NCI-H446 (cell line): ENCODE measurements at regions not wholly inside any gene's neighbourhood (a gene's known extent, or its start where the extent isn't known, plus 50 kb on each side); places are given as distances from the start of the nearest gene placed in this dataset.
"Not testable (repeated sequence)": the region's sequence is repeated elsewhere in the genome, so short reads cannot be mapped to it uniquely, and the experiment has no call there.

ENCODE experiments used
- DNase-seq, 2 experiments: peaks; one replicate each; lab custom pipeline; 2025; lab: John Stamatoyannopoulos, UW

- no peak for DNase-seq
These were observed 209.7 kb downstream of the OTUD1 start for GRCh38 chr10:23648618-23649017.

DNA sequence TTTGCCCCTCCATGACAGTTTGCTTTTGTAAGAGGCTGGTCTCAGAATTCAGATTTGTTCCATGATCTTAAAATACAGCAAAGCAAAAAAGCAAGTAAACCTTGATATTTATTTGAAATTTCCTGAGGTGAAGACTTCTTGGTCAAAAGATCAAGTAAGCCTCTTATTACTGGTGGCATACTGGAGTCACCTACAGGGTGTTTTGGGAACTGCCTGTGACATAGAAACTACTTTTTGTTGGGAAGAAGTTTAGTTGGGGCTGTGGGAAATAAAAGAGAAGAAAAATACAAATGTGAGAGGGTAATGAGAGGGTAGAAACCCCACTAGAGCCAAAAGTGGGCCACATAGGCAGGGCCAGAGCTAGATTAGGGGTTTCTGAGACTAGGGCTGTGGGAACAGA, 217.9 kb downstream of the OTUD1 start:
- no peak for DNase-seq

- no peak for DNase-seq
These were observed 218.8 kb downstream of the OTUD1 start for GRCh38 chr10:23657677-23658076.

DNA sequence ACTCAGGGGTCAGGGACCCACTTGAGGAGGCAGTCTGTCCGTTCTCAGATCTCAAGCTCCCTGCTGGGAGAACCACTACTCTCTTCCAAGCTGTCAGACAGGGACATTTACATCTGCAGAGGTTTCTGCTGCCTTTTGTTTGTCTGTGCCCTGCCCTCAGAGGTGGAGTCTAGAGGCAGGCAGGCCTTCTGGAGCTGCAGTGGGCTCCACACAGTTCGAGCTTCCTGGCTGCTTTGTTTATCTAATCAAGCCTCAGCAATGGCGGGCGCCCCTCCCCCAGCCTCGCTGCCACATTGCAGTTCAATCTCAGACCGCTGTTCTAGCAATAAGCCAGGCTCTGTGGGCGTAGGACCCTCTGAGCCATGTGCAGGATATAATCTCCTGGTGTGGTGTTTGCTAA, 233.0 kb downstream of the OTUD1 start:
- DNase-seq, result not testable (repeated sequence)

DNA sequence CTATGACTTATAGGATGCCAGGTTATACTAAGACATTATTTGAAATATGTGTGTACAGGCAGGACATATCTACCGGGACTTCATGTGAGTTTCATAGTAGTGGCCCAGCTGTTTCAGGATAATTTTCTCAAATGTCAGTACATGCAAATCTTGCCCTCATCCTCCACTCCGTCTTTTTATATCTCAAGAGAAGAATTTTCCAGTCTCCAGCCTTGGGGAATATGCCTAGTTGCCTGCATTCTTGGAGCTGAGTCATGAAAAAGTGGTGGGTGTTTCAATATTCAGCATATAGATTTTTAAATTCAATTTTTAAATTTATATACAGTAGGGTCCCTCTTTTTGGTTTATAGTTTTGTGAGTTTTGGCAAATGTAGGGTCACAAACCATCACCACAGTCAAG, 236.7 kb downstream of the OTUD1 start:
- DNase-seq, result no peak

- no peak for DNase-seq
These were observed 237.4 kb downstream of the OTUD1 start for GRCh38 chr10:23676296-23676695.

- no peak for DNase-seq
These were observed 247.8 kb downstream of the OTUD1 start for GRCh38 chr10:23686722-23687121.

GRCh38 chr10:23692736-23693135, 253.9 kb downstream of the OTUD1 start:
- no peak for DNase-seq

GRCh38 chr10:23693501-23693901, 254.6 kb downstream of the OTUD1 start:
- no peak for DNase-seq

- no peak for DNase-seq
These were observed 255.1 kb downstream of the OTUD1 start for GRCh38 chr10:23693925-23694324.

DNA sequence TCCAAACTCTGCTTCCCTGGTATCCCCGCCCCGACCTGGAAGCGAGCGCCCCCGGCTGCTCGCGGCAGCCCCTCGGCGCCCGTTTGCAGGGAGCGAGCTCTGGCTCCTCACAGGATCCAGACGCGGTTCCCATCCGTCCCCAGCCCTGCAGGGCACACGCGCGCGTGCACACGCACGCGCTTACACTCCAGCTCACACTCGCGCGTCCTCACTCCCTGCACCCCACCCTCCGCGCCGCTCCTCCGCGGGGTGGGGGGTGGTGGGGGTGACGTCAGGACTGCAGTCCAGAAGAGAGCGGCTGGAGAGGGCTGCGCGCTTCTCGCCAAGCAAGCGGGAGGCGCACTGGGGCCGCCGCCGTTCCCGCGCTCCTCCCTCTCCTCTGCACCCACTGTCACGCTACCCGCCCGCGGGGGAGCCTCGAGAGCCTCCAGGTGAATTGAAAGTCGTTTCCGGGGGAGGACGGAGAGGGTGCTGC, 255.6 kb downstream of the OTUD1 start:
- DNase-seq, result no peak

DNA sequence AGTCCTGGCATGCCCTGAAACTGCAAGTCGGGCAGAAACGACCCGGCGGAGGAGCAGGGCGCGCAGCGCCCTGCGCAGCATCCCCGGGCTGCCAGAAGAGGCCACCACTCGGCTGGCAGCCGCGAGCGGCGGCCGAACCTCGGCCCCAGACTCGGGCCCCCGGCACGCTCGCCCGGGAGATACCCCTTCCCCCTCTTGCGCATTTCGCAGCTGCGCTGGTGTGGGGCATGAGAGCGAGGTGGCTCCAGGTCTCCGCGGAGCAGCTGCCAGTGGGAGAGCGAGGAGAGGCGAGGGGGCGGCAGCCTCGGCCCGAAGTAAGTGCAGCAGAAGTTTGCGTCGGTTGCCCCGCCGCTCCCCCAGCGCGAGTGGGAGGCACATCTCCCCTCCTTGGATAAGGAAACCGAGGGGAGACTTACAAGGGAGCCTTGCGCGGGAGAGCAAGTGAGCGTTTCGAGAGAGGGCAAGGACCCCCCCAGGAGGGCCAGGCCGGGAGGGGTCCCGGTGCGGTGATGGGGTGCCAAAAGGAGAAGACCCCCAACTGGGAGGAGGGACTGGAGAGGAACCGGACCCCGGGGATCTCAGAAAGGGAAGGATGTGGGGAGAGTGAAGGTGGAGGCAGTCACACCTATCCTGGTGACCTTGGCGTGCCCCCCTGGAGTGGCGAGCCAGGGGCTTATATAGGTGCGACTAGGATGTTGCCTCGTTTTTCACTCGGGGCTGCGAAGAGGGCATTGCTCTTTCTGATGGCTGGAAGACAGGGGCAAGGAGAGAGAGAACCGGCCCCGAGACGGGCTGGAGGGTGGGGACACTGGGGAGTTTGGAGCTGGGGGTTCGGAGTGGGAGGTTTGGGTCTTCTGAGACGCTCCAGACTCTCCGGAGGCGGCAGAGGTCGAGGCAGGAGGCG, 256.3 kb downstream of the OTUD1 start:
- no peak for DNase-seq

DNA sequence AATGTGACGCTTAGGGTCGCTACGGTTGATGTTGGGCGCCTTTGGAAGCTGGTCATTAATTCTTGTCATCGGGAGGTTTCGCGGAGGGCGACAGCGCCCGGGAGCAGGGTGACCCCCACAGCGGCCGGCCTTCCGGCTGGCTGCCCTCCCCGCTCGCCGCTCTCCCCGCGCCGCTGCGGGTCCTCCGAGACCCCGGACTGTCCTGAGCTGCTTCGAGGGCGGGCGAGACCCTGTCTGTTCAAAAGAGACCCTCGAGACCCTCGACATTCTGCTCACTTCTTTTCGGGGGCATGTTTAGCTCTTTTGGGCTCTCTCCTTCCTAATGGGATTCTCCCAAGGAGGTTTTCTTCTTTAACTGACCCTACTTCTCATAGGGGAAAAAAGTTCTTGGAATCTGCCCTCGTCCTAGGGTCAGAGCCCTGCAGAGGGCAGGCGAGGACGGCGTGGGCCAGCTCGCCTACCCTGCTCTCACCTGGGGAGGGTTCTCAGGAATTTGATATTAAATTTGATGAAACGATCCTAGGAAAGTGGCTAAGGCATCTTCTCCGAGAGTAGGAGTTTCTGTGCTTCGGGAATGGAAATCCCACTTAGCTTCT, 257.0 kb downstream of the OTUD1 start:
- DNase-seq, result no peak

- no peak for DNase-seq
These were observed 257.6 kb downstream of the OTUD1 start for GRCh38 chr10:23696476-23696875.

DNA sequence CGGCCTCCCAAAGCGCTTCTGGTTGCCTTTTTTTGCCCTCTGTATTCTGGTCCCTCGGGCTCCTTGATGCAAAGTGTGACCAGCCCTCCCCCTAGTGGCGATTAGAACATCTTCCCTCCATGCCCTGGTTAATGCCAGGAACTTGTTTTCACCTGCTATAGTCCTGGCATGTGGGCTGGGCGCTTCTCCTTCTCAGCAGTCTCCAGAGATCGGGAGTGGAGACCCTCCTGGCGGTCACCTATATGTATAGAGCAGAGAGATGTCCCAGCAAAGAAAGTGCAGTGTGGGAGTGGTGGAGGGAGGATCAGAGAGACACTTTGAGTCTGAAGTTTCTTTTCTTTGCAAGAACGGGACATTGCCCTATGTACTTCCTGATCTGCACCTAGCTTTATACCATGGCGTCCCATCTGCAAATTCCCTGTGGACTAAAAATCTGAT, 264.1 kb downstream of the OTUD1 start:
- peak in 1 of 2 experiments; percentile 55 for DNase-seq

GRCh38 chr10:23715363-23715762, 276.5 kb downstream of the OTUD1 start:
- DNase-seq, result no peak

GRCh38 chr10:23717913-23718312, 279.0 kb downstream of the OTUD1 start:
- DNase-seq, result no peak

DNA sequence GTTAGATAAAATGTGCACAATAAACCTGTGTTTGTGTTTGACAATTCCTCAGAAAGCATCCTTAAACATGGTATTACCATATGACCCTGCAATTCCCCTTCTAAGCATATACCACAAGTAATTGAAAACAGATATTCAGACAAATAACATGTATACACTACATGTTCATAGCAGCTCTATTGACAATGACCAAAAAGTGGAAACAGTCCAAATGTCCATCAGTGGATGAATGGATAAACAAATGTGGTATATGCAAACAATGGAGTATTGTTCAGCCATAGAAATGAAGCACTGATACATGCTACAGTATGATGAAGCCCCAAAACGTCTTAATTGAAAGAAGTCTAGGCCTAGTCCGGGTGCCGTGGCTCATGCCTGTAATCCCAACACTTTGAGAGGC, 280.1 kb downstream of the OTUD1 start:
- DNase-seq, result no peak

- DNase-seq, result no peak
These were observed 284.9 kb downstream of the OTUD1 start for GRCh38 chr10:23723796-23724195.

GRCh38 chr10:23725548-23725947, 286.7 kb downstream of the OTUD1 start:
- DNase-seq, result no peak

- DNase-seq, result no peak
These were observed 303.5 kb downstream of the OTUD1 start for GRCh38 chr10:23742368-23742767.

GRCh38 chr10:23742807-23743206, 303.9 kb downstream of the OTUD1 start:
- no peak for DNase-seq

GRCh38 chr10:23754179-23754578, 315.3 kb downstream of the OTUD1 start:
- no peak for DNase-seq
